NCI-H187 treated with DMSO at 0.1 percent for 48 hours (cell line): ENCODE measurements at regions not wholly inside any gene's neighbourhood (a gene's known extent, or its start where the extent isn't known, plus 50 kb on each side); places are given as distances from the start of the nearest gene placed in this dataset.
"Not testable (repeated sequence)": the region's sequence is repeated elsewhere in the genome, so short reads cannot be mapped to it uniquely, and the experiment has no call there.

Experiments
- DNase-seq: peaks from one replicate; lab custom pipeline; 2025; lab: John Stamatoyannopoulos, UW

- DNase-seq, result no peak
These were observed 300.4 kb downstream of the MAN2A1 start for GRCh38 chr5:109989994-109990722.

GRCh38 chr5:109990723-109991359 lies 301.1 kb downstream of the MAN2A1 start:
- no peak for DNase-seq

- DNase-seq, result no peak
These were observed 302.7 kb downstream of the MAN2A1 start for GRCh38 chr5:109992264-109992915.

GRCh38 chr5:109994135-109994534 lies 304.4 kb downstream of the MAN2A1 start:
- DNase-seq, result no peak

- DNase-seq, result no peak
These were observed 306.5 kb downstream of the MAN2A1 start for GRCh38 chr5:109996246-109996645.

DNA sequence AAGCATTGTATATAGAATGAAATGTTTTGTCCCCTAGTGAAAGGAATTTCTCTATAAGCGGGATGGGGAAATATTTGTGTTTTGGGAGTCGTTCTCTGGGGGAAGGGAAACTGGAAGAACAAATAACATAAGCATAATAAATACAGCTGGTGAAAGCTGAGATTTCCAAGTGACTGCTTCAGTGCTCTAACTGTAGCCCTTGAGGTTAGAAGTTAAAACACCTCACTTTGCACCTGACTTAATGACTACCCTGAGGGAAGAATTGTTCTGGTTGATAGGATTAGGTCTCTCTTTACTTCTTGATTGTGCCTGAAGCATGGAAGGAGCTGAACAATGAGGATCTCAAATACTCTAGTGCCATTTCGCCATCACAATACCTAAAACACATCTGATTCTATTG lies 307.4 kb downstream of the MAN2A1 start:
- no peak for DNase-seq

- no peak for DNase-seq
These were observed 308.5 kb downstream of the MAN2A1 start for GRCh38 chr5:109998208-109998607.

DNA sequence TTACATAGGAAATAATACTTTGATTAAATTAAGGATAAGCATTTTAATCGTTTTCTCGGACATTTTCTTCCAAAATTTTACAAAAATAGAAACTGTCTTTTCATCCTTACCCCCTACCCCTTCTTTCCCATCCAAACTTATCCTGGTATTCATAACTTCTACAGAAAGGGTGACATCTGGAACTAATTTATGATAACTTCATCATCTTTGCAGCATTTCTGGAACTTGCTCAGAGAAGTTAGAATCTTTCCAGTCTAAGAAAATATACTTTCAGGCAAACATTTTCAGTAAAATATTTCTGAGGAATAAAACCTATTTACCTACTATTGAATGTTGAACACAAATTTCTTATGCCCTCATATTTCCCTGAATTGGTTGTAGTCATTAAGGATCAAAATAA lies 309.0 kb downstream of the MAN2A1 start:
- DNase-seq, result no peak

- no peak for DNase-seq
These were observed 311.9 kb downstream of the MAN2A1 start for GRCh38 chr5:110001648-110002047.

GRCh38 chr5:110002652-110003051 lies 312.9 kb downstream of the MAN2A1 start:
- no peak for DNase-seq

DNA sequence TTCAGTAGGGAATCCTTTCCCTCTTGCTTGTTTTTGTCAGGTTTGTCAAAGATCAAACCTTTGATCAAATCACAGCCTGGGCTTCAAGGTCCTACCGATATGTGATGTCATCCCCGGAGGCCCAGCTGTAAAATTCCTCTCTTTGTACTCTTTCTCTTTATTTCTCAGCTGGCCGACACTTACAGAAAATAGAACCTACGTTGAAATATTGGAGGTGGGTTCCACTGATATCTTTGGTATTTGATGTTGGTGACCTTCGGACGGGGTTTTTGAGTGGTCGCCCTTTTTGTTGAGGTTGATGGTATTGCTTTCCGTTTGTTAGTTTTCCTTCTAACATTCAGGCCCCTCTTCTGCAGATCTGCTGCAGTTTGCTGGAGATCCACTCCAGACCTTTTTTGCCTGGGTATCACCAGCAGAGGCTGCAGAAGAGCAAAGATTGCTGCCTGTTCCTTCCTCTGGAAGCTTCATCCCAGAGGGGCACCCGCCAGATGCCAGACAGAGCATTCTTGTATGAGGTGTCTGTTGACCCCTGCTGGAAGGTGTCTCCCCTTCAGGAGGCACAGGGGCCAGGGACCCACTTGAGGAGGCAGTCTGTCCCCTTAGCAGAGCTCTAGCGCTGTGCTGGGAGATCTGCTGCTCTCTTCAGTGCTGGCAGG lies 316.3 kb downstream of the MAN2A1 start:
- not testable (repeated sequence) for DNase-seq

DNA sequence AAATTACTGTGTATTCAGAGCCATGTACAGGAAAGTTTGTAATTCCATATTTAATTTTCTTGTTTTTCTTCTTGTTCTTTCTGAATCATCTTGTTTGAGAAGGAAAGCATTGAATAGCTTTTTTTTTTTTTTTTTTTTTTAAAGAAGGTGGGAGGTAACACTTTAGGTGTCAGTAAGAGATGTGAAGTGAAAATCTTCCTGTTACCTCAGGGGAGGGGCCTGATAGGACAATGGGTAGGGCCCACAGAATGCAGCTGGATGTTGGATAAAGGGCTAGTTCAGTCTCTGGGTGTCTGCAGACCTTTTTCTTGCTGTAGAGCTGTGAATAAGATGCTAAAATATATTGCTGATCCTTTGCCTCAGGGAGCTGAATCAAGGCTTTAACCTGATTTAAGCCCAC lies 317.4 kb downstream of the MAN2A1 start:
- DNase-seq, result no peak

DNA sequence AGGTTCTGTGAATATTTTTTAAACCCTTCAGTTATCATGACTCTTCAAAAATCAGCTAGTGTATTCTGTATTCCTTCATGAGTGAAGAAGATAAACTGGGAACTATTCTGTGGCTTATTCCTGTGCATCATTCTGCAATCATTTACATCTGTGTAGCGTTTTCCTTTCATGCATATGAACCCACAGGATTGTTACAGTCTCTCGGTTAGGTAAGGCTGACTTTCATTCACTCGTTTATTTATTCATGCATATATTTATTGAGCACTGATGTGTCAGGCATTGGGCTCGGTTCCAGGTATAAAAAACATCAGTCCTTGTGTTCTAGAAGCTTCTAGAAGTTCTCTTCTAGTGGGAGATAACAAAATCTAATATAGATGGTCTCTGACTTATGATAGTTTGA lies 318.4 kb downstream of the MAN2A1 start:
- DNase-seq, result no peak

- DNase-seq, result no peak
These were observed 322.4 kb downstream of the MAN2A1 start for GRCh38 chr5:110012145-110012544.

DNA sequence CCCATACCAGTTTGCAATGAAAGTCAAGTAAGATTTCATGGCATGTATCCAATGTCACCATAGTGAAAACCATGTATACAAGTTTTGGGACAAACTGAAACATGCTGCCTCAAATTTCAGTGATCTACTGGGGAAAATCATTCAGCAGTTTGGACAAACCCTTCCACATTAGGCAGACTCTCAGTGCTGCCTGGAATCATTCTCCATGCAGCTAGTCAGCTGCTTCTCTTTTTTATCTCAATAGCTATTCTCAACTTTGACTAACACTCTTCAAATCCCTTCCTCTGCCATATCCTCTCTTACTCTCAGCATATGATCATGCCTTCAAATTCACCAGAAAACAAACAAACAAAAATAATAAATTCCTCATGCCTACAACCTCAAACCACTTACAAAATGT lies 323.3 kb downstream of the MAN2A1 start:
- DNase-seq, result no peak

- no peak for DNase-seq
These were observed 328.1 kb downstream of the MAN2A1 start for GRCh38 chr5:110017854-110018253.

GRCh38 chr5:110018509-110018908 lies 328.8 kb downstream of the MAN2A1 start:
- DNase-seq, result no peak

GRCh38 chr5:110019119-110019518 lies 329.4 kb downstream of the MAN2A1 start:
- DNase-seq, result no peak

DNA sequence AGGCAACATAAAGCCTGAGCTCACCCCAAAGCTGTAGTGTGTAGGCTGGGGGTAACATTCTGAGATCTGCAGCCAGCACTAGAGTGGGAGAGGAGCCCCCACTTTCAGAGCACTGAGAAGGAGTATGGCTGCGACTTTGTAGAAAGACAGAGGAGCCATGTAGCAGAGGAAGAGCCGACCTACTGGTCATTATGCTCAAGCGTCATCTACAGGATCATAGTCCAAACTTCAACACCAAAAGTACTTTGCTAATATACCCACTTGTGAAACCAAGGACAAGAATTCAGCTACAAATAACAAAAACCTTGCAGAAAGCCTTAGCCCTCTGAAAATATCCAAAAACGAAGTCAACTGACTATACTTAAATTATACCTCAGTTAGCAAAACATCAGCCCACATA lies 330.1 kb downstream of the MAN2A1 start:
- DNase-seq, result no peak

DNA sequence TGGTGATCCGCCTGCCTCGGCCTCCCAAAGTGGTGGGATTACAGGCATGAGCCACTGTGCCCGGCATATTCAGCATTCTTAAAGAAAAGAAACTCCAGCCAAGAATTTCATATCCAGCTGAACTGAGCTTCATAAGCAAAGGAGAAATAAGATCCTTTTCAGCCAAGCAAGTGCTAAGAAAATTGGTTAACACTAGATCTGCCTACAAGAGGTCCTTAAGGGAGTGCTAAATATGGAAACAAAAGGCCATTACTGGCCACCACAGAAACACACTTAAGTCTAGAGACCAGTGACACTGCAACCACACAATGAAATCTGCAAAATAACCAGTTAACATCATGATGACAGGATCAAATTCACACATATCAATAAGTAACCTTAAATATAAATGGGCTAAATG lies 331.5 kb downstream of the MAN2A1 start:
- DNase-seq, result no peak

DNA sequence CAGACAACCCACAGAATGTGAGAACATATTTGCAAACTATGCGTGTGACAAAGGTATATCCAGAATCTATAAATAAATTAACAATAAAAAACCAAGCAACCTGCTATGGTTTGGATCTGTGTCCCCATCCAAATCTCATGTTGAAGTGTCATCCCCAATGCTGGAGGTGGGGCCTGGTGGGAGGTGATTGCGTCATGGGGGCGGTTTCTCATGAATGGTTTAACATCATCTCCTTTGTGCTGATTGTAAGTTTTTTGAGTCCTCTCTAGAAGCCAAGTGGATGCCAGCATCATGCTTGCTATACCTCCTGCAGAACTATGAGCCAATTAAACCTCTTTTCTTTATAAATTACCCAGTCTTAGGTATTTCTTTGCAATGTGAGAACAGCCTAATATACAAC lies 335.4 kb downstream of the MAN2A1 start:
- no peak for DNase-seq

GRCh38 chr5:110027527-110028322 lies 338.0 kb downstream of the MAN2A1 start:
- no peak for DNase-seq
